GM12878 (cell line): ENCODE measurements at regions not wholly inside any gene's neighbourhood (a gene's known extent, or its start where the extent isn't known, plus 50 kb on each side); places are given as distances from the start of the nearest gene placed in this dataset.

ENCODE experiments used
- ATAC-seq: fragments of 200-7000 bp; cut with Tn5 transposase; 3 replicates; pipeline ENCODE4 v1.9.1; 2020; ENCODE audit warnings: mild to moderate bottlenecking, moderate library complexity
- BruUV-seq: library from RNA; stranded (reverse); fragments of 400-500 nt; replicated peaks from 2 replicates; lab custom pipeline; 2021; lab: Mats Ljungman, UMichigan
- CTCF ChIA-PET: fragments of 300-600 bp; sonication (Branson Sonifier 250); formaldehyde crosslinking; extraction: SDS; loops from one replicate; lab custom pipeline; 2021; ENCODE audit warnings: inconsistent platforms; lab: Yijun Ruan, JAX
- POLR2A ChIA-PET: fragments of 350-600 bp; formaldehyde crosslinking; extraction: SDS; loops from one replicate; lab custom pipeline; 2021; ENCODE audit warnings: inconsistent platforms; lab: Charles Lee
- RAD21 ChIA-PET: fragments of 300-600 bp; sonication (Branson Sonifier 250); formaldehyde crosslinking; loops from one replicate; lab custom pipeline; 2023; ENCODE audit warnings: antibody characterized with exemption; ENCODE audit not compliant: unreplicated experiment; lab: Charles Lee
- SMC1A ChIA-PET: fragments of 300-600 bp; sonication (Branson Sonifier 250); formaldehyde crosslinking; loops from one replicate; lab custom pipeline; 2023; ENCODE audit not compliant: unreplicated experiment, uncharacterized antibody; lab: Charles Lee
- DNase-seq: peaks from one replicate; pipeline ENCODE4 v3.0.0-alpha.2; 2011; ENCODE audit warnings: low read depth, low spot score
- FAIRE-seq: peaks from 3 replicates; lab custom pipeline; 2011; peaks lifted over from hg19 to GRCh38; lab: Jason Lieb, UNC
- H2AFZ ChIP-seq: 2 replicates; pipeline ENCODE4 v1.6.0; 2011; ENCODE audit warnings: low read depth, low read length, control low read depth; ENCODE audit not compliant: control insufficient read depth
- H3K27ac ChIP-seq: 2 replicates; pipeline ENCODE4 v1.5.1; 2011; ENCODE audit warnings: control low read depth; ENCODE audit not compliant: control insufficient read depth, insufficient read depth
- H3K27me3 ChIP-seq, 2 experiments: replicated peaks in 1 of 2; 2 replicates each; pipeline versions ENCODE4 v1.6.0 to v1.6.1; 2011; ENCODE audit warnings: low read length in 1 of 2; ENCODE audit not compliant: control insufficient read depth in 2 of 2, insufficient read depth in 2 of 2
- H3K36me3 ChIP-seq, 2 experiments: 2 replicates each; pipeline ENCODE4 v1.5.1; 2011; ENCODE audit warnings: low read length in 1 of 2; ENCODE audit not compliant: control insufficient read depth in 2 of 2, insufficient read depth in 2 of 2
- H3K4me1 ChIP-seq: 2 replicates; pipeline ENCODE4 v1.6.1; 2011; ENCODE audit warnings: mild to moderate bottlenecking, low read length, moderate library complexity, mixed read lengths; ENCODE audit not compliant: control insufficient read depth, insufficient read depth
- H3K4me2 ChIP-seq: 2 replicates; pipeline ENCODE4 v1.6.0; 2011; ENCODE audit warnings: control low read depth; ENCODE audit not compliant: control insufficient read depth, insufficient read depth
- H3K4me3 ChIP-seq: fragments of 200-600 bp; sonication (generic); 2 replicates; pipeline ENCODE4 v1.5.1; 2016
- H3K79me2 ChIP-seq: 2 replicates; pipeline ENCODE4 v1.6.0; 2011; ENCODE audit warnings: low read length; ENCODE audit not compliant: control insufficient read depth, insufficient read depth
- H3K9ac ChIP-seq: 2 replicates; pipeline ENCODE4 v1.8.0; 2011; ENCODE audit warnings: low read length, control low read depth, mixed read lengths; ENCODE audit not compliant: control insufficient read depth, insufficient read depth
- H3K9me3 ChIP-seq: replicated peaks from 3 replicates; pipeline ENCODE4 v1.5.1; 2011; ENCODE audit warnings: mild to moderate bottlenecking, low read length; ENCODE audit not compliant: control insufficient read depth, insufficient read depth
- H4K20me1 ChIP-seq: 2 replicates; pipeline ENCODE4 v1.6.0; 2011; ENCODE audit not compliant: control insufficient read depth, insufficient read depth
- BHLHE40 ChIP-seq, 2 experiments: fragments of 450-650 bp in 1 of 2; IDR thresholded peaks; 2 replicates each; pipeline ENCODE4 v1.6.1; 2011 to 2017; ENCODE audit warnings: low read depth in 2 of 2, borderline replicate concordance in 1 of 2, improper control_type of control experiment in 1 of 2, low read length in 1 of 2, mild to moderate bottlenecking in 1 of 2
- SMC3 ChIP-seq: IDR thresholded peaks from 2 replicates; pipeline ENCODE4 v1.6.1; 2011; ENCODE audit warnings: low read length, improper control_type of control experiment, borderline replicate concordance
- WGBS: methylation state at CpG from one replicate; pipeline ENCODE4 v1.1.6; 2016; ENCODE audit warnings: low lambda C conversion rate; ENCODE audit not compliant: insufficient replicate concordance, insufficient coverage; ENCODE audit errors: missing lambda C conversion rate; 5-methylcytosine and 5-hydroxymethylcytosine counted together
- in situ Hi-C: fragments of 300-500 bp; cut with MboI; formaldehyde crosslinking; loops from 9 replicates; pipeline ENCODE4 v1.14.3; 2018; ENCODE audit warnings: mixed read lengths
- intact Hi-C: fragments of 100-400 bp; cut with micrococcal nuclease; formaldehyde crosslinking; loops from one replicate; pipeline ENCODE4 v1.14.2; 2022; ENCODE audit not compliant: unreplicated experiment
- TF ChIP-seq, protein P1 (sequence below): IDR thresholded peaks from 2 replicates; pipeline ENCODE4 v1.6.1; 2012; ENCODE audit warnings: mild to moderate bottlenecking, low read depth, low read length
- TF ChIP-seq, protein P2 (sequence below): fragments of 450-650 bp; conservative IDR thresholded peaks from 2 replicates; pipeline ENCODE4 v1.6.1; 2017; ENCODE audit warnings: mild to moderate bottlenecking, moderate library complexity
- TF ChIP-seq, protein P3 (sequence below): fragments of 150-350 bp; IDR thresholded peaks from 2 replicates; pipeline ENCODE4 v1.6.1; 2014; ENCODE audit warnings: mild to moderate bottlenecking, low read depth, low read length

DNA sequence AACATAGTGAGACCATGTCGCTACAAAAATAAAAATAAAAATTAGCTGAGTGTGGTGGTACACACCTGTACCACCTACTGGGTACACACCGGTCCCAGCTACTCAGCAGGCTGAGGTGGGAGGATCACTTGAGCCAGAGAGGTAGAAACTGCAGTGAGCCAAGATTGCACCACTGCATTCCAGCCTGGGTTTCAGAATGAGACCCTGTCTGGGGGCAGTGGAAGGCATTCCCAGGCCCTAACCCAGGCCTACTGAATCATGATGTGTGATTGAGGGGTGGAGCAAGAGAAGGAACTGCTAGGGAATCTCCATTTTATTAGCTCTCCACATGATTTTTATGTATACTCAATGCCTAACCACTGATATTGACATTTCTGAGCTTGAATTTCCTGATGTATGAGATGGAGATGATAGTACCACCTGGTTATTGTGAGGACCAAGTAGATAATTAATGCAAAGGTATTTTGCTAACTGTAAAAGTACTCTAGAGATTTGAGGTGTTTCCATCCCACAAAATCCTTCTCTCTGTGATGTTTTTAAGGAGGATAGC is 169.5 kb upstream of the UMPS start:
- Histone ChIP-seq H3K4me2 (no peak overlapping the region), H3K9ac (no peak overlapping the region), H3K79me2 (no peaks in the 10 kb centered on the region), H4K20me1 (no peaks in the 10 kb centered on the region), H3K36me3 (no peaks in the 10 kb centered on the region), H2AFZ (no peak overlapping the region), H3K9me3 (no peaks in the 10 kb centered on the region), H3K27ac (no peak overlapping the region), H3K4me1 (no peaks in the 10 kb centered on the region), H3K4me3 (no peak overlapping the region), H3K27me3 (0 out of 4 replicates have a peak, but pooled peaks cover 0 to 2% of the 10 kb centered on the region in 2 experiments)
- TF ChIP-seq, protein P1, sequence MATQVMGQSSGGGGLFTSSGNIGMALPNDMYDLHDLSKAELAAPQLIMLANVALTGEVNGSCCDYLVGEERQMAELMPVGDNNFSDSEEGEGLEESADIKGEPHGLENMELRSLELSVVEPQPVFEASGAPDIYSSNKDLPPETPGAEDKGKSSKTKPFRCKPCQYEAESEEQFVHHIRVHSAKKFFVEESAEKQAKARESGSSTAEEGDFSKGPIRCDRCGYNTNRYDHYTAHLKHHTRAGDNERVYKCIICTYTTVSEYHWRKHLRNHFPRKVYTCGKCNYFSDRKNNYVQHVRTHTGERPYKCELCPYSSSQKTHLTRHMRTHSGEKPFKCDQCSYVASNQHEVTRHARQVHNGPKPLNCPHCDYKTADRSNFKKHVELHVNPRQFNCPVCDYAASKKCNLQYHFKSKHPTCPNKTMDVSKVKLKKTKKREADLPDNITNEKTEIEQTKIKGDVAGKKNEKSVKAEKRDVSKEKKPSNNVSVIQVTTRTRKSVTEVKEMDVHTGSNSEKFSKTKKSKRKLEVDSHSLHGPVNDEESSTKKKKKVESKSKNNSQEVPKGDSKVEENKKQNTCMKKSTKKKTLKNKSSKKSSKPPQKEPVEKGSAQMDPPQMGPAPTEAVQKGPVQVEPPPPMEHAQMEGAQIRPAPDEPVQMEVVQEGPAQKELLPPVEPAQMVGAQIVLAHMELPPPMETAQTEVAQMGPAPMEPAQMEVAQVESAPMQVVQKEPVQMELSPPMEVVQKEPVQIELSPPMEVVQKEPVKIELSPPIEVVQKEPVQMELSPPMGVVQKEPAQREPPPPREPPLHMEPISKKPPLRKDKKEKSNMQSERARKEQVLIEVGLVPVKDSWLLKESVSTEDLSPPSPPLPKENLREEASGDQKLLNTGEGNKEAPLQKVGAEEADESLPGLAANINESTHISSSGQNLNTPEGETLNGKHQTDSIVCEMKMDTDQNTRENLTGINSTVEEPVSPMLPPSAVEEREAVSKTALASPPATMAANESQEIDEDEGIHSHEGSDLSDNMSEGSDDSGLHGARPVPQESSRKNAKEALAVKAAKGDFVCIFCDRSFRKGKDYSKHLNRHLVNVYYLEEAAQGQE = no peak
- TF ChIP-seq BHLHE40 (IDR thresholded peaks at IDR 0.05; ENCODE audit: borderline replicate concordance in 1 of 2, low read depth in 2 of 2, low read length in 1 of 2) = no peak
- TF ChIP-seq, protein P2, sequence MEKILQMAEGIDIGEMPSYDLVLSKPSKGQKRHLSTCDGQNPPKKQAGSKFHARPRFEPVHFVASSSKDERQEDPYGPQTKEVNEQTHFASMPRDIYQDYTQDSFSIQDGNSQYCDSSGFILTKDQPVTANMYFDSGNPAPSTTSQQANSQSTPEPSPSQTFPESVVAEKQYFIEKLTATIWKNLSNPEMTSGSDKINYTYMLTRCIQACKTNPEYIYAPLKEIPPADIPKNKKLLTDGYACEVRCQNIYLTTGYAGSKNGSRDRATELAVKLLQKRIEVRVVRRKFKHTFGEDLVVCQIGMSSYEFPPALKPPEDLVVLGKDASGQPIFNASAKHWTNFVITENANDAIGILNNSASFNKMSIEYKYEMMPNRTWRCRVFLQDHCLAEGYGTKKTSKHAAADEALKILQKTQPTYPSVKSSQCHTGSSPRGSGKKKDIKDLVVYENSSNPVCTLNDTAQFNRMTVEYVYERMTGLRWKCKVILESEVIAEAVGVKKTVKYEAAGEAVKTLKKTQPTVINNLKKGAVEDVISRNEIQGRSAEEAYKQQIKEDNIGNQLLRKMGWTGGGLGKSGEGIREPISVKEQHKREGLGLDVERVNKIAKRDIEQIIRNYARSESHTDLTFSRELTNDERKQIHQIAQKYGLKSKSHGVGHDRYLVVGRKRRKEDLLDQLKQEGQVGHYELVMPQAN = no peak
- TF ChIP-seq SMC3 = no peak
- TF ChIP-seq, protein P3, sequence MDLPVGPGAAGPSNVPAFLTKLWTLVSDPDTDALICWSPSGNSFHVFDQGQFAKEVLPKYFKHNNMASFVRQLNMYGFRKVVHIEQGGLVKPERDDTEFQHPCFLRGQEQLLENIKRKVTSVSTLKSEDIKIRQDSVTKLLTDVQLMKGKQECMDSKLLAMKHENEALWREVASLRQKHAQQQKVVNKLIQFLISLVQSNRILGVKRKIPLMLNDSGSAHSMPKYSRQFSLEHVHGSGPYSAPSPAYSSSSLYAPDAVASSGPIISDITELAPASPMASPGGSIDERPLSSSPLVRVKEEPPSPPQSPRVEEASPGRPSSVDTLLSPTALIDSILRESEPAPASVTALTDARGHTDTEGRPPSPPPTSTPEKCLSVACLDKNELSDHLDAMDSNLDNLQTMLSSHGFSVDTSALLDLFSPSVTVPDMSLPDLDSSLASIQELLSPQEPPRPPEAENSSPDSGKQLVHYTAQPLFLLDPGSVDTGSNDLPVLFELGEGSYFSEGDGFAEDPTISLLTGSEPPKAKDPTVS = no peak
- RAD21 ChIA-PET = interaction anchor here (10.3 kb wide), 1 partner anchor 126 kb away, joined by 199 read pairs; no protein-coding TSS in a partner anchor
- WGBS = 10% methylated on average over 2 of the region's 2 CpGs
- in situ Hi-C loops = loop anchor here (5.0 kb wide), 1 partner anchor 342 kb away; no protein-coding TSS in a partner anchor
- POLR2A ChIA-PET = no interaction called here
- BruUV-seq = no TSS peak
- SMC1A ChIA-PET = interaction anchor here (1.2 to 10.6 kb wide), 12 partner anchors 8 to 207 kb away, joined by 3 to 309 read pairs (median 4); no protein-coding TSS in a partner anchor
- ATAC-seq (no peak), FAIRE-seq (no peak), DNase-seq (no peak)
- intact Hi-C loops = no loop called here
- CTCF ChIA-PET = interaction anchor here (0.7 to 19.6 kb wide), 38 partner anchors 10 to 457 kb away, joined by 3 to 577 read pairs (median 4); no protein-coding TSS in a partner anchor
